HT1080 (cell line): ENCODE measurements at regions not wholly inside any gene's neighbourhood (a gene's known extent, or its start where the extent isn't known, plus 50 kb on each side); places are given as distances from the start of the nearest gene placed in this dataset.

Experiments used
- DNase-seq: peaks from one replicate; pipeline ENCODE4 v3.0.0-alpha.2; 2015; ENCODE audit warnings: low read depth

DNA sequence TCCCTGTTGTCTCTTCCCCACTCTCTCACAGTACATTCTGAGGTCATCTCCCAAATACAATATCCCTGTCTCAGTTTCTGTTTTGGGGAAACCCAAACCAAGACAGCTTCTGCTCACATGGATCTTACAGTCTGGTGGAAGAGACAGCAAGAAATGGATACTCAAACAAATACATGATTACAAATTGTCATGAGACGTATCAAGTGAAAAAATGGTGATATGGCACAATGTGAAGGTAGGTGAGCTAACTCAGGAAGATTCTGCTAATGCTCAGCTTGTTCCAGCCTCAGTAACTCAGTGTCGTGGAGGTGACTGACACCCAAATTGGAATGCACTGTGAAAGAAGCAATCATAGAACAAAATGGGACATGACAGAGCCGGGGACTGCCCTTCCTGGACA, 68.3 kb downstream of the CHST1 start:
- no peak for DNase-seq

GRCh38 chr11:45596571-45596970, 68.9 kb downstream of the CHST1 start:
- no peak for DNase-seq

- DNase-seq = peak; percentile 56
Measured at GRCh38 chr11:45593992-45594391, 71.4 kb downstream of the CHST1 start.

DNA sequence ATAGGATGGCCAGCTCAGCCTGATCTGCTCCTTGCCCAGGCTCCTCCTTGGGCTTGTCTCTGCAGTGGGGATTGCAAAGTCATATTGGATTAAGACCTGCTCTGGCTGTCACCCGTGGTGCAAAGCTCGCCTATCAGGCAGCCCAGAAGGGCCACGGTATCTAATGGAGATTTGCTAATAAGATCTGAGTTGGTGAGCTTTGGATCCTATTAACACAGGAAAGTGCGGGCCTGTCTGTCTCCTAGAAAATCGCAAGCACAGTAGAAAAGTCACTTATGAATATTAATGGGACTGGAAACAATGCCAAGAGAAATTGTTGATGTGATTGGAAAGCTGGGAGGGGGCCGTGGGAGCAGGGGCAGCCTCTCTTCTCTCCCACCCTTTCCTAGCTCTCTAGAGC, 72.8 kb downstream of the CHST1 start:
- no peak for DNase-seq

GRCh38 chr11:45590743-45591142, 74.7 kb downstream of the CHST1 start:
- peak; percentile 8 for DNase-seq

- no peak for DNase-seq
Measured at GRCh38 chr11:45585205-45585604, 80.2 kb downstream of the CHST1 start.

DNA sequence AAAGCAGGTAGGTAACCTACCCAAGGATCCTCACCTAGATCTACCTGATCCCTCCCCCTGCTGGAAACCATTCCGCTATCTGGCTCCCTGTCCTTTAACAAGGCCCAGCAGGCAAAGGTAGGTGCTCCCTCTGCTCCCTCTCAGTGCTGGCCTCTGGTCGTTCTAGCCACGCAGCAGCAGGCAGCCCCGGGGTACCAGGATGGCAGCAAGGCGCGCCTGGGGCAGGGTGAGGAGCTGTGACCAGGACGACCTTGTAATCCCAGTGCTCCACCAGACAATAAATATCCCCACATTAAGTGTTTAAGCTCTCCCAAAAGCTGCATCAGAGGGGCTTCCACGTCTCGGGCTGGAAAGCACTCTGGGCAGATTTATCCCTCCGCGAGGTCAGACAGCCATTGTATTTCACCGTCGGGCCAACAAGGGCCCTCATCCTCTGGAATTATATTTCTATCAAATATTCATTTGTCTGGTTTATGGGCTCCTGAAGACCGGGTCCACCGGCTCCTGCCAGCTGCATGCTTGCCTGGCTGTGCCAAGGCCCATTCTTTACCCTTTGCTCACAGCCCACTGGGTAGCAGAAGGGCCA, 81.3 kb downstream of the CHST1 start:
- DNase-seq = no peak

DNA sequence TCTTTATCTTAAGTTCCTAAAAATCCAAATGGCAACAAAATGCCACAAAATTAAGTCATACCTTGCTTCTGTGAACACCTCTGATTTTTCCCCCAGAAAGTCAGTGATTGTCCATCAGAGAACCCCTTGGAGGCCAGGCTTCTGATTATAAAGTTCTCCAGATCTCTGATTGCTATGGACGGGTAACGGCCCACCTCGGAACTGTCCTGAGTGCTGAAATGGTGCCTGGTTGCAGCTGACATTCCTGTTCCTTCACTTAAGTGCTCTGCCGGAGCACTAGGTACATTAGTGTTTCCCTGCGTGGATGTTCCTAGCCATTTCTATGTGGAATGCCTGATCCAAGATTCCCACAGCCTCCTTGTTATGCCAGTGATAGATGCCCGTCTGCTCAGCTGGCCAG, 85.0 kb downstream of the CHST1 start:
- no peak for DNase-seq

DNA sequence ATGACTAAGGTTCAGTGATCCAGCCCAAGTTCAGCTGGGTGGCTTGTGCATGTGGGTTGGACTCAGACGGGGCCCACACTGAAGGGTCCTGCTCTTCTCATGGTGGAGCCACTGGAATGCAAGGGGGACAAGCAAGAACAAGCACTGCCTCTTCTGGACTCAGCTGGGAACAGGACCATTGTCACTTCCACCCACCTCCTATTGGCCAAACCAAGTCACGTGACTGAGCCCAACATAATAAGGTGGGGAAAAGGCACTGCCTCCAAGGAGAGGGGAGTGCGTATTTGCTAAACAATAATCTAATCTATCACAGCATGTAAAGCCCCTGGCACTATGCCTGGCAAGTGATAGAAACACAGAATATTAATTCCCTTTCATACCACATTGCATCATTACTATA, 87.1 kb downstream of the CHST1 start:
- DNase-seq = no peak

GRCh38 chr11:45577752-45578151, 87.7 kb downstream of the CHST1 start:
- DNase-seq = no peak

DNA sequence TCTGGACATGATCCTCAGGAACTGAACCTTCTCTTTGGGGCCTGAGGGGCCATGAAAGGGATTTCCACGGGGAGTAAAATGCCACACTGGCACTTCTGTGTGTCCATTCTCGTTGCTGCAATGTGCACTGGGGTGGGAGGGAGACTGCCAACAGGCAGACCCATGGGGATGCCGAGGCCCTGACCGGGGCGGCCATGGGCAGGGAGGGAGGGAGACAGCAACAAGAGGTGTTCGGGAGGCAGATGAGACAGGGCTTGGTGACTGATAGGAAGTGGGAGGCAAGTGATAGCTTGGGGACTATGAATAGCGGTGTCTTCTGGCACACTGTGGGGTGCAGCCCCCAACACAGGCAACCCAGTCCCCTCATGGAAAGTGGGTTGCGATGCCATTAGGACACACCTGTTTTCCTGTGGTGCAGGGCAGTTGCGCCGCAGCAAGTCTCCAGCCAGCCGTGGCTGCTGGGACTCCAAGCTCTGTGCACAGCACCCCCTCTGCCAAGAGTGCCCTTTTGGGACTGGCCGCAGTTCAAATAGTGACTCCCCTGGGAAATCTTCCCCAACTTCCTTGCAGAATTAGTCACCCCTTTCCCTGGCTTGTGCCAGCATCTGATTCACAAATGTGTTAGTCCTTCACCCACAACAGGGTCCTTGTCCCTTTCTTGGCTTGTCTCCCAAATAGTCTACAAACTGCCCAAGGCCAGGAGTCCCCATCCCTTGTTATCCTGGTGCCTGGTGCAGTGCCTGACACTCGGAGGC, 88.8 kb downstream of the CHST1 start:
- DNase-seq = peak; percentile 58

DNA sequence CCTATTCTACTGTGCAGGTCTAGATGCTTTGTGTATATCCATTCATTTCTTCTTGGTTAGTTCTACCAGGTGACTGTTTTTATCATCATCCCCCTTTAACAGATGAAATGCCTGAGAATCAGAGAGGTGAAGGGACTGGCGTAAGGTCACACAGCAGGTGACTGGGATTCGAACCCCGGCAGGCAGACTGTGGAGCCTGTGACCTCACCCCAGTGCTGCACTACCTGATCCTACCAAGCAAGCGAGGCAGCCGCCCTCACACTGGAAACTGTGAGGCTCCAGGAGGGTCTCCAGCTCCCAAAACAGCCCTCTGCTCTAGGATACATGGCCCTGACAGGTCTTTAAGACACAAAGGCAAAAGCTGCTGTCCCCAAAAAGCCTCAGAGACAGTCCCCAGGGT, 91.7 kb downstream of the CHST1 start:
- DNase-seq = no peak

DNA sequence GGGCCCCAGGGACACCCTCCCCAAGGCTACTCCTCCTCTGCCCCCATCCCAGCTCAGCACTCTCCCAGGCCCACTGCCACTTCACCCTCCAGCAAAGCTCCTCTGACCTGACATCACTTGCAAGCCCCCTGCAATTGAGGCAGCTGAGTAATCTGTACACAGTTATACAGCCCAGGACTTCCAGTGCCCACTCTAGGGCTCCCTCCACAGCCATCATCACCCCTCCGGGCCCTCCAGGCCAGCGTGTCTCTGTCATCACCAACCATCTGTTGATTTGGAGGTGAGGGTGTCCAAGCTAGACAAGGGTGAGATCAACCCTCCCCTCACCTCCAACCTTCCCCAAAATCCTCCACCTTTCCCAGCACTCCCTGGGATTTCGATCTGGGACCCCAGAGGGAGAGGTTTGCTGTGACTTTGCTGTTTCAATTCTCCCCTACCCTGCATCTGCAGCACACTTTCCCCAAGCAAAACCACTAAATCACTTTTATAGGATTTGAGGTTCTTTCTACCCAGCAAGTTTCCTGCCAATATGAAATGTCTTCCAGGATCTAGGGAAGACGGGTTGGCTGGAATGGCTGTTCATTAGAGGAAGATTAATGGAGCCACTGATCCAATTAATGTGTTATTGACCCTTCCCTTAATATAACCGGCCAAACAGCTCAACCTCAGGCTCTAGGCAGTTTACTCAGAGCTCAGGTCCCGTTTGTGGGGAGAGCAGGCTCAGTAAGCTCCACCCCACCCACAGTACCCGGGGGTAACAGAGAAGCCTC, 92.9 kb downstream of the CHST1 start:
- DNase-seq = no peak

DNA sequence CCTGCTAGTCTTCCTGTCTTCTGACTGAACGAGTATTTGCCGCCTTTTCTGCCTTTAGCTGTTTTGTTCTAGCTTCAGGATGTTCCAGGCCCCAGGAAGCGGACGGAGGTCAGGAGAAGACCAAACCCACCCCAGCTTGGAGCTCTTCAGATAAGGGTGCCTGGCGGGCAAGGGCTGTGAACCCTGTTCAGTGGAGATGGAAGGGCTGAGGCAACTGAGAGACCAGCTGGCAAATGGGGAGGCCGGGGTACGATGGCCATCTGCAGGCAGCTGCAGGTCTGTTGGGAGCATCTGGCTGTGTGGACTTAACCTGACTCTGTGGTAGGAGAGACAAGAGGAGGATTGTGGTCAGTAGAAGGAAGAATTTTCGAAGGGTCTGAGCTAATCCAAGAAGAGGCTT, 95.6 kb downstream of the CHST1 start:
- no peak for DNase-seq

DNA sequence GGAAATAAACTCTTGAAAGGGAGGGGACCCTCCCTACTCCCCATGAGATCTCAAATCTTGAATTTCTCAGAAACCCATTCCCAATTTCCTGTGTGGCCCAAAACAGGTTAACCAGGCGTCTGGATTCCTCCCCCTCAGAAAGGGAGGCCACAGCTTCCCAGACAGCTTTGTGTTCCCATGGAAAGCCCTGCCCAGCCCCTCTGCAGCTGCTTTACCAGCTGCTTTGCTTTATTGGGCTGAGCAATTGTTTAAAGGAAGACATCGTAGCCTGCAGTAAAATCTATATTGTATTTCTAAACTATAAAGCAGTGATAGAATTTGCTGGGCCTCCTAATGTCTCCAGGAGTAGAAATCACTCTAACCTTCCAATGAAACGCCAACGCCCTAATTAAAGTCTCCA, 97.4 kb downstream of the CHST1 start:
- no peak for DNase-seq

GRCh38 chr11:45565446-45565988, 99.9 kb downstream of the CHST1 start:
- DNase-seq = no peak

DNA sequence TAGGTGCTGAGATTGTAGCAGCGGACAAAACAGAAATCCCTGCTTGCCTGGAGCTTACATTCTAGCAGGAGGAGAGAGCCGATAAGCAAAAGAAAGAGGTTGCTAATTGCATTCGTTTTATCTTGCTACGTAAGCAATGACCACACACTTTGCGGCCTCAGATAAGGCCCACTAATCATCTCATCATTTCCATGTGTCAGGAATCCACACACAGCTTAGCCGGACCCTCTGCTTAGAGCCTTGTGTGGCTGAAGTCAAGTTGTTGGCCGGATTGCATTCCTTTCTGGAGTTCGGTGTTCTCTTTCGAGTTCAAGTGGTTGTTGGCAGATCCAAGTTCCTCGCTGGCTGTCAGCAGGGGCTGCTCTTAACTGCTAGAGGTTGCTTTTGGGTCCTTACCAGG, 101.6 kb downstream of the CHST1 start:
- DNase-seq = no peak

DNA sequence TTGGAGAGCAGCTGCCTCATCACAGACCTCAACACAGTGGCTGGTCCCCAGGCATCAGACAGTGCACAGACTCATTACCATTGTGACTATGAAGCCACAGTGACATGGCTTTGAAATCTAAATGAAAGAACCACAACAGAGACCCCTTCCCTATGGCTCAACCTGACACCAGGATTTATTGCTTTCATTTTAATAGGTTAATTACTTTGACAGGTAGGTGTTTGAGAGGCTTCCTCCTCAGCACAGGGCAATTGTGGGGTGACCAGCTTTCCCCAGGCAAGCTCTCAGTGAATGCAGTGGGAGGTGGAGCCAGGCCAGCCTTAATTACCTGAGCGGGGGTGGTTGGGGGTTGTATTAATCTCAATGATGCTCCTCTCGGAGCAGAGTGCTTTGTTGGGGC, 102.3 kb downstream of the CHST1 start:
- no peak for DNase-seq

- DNase-seq = no peak
Measured at GRCh38 chr11:45560913-45561281, 104.5 kb downstream of the CHST1 start.

DNA sequence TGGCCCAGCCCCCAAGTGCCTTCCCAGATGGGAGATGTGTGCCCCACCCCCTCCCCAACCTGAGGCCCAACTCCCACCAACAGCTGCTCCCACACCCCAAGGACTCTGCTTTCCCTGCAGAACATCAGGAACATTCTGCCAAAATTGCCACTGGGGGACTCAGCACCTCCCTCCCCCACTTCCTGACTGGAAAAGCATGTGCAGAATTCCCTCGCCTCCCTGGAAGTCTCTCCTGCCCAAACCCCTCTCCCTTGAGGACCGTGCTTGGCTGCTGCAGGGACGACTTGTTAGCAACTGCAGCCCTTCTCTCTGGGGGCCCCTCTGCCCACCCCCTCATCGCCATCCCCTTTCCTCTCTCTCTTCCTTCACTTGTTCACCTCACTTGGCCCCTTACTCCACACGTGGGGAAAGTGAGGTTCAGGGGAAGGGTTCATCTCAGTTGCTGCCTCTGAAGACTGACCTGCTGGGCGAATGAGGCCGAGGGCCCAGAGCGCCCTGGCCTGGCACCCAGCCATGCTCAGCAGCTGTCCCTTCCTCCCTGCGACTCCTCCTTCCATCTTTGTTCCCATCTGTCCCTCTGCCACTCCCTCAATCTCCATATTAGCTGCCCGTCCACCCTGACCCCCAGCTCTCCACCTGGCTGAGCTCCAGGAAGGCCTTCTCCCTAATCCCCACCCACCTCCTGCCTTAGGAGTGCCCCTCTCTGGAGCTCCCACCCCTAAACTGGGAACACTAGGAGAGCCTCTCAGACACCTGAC, 105.1 kb downstream of the CHST1 start:
- no peak for DNase-seq

- DNase-seq = peak; percentile 32
Measured at GRCh38 chr11:45556851-45557707, 108.3 kb downstream of the CHST1 start.
